Fibroblast of the aortic adventitia (primary cell): ENCODE measurements at regions not wholly inside any gene's neighbourhood (a gene's known extent, or its start where the extent isn't known, plus 50 kb on each side); places are given as distances from the start of the nearest gene placed in this dataset.

Source experiments
- DNase-seq: peaks from one replicate; pipeline ENCODE4 v3.0.0-alpha.2; 2010; ENCODE audit warnings: low read depth
- H3K4me3 ChIP-seq: 2 replicates; pipeline ENCODE4 v1.5.1; 2011; ENCODE audit warnings: low read depth, mild to moderate bottlenecking, control low read depth, low read length, moderate library complexity
- CTCF ChIP-seq: IDR thresholded peaks from 2 replicates; pipeline ENCODE4 v1.5.1; 2011; ENCODE audit warnings: mild to moderate bottlenecking, low read length, control low read depth, inconsistent platforms; ENCODE audit not compliant: insufficient read depth

DNA sequence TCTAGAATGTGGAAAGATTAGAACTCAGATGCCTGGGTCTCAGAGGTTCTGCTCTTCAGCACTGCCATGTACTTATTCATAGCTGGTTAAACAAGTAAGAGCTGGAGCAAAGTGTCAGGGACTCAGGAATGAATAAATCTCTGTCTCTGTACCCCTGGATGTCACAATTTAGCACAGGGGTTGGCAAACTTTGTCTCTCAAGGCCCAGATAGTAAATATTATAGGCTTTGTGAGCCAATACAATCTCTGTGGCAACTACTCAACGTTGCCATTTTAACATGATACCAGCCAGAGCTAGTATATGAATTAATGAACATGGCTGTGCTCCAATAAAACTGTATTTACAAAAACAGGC, 220.3 kb upstream of the MON1B start:
- H3K4me3 ChIP-seq: no peak overlapping the region
- TF ChIP-seq CTCF: no peak

GRCh38 chr16:76976101-76976500, 214.9 kb upstream of the MON1B start:
- DNase-seq: no peak
- no peak overlapping the region for H3K4me3 ChIP-seq
- no peak for TF ChIP-seq CTCF

More for the DNA sequence above, 220.3 kb upstream of the MON1B start:
- DNase-seq: no peak

GRCh38 chr16:76976756-76977155, 214.2 kb upstream of the MON1B start:
- TF ChIP-seq CTCF: no peak
- no peak for DNase-seq
- H3K4me3 ChIP-seq: no peak overlapping the region

DNA sequence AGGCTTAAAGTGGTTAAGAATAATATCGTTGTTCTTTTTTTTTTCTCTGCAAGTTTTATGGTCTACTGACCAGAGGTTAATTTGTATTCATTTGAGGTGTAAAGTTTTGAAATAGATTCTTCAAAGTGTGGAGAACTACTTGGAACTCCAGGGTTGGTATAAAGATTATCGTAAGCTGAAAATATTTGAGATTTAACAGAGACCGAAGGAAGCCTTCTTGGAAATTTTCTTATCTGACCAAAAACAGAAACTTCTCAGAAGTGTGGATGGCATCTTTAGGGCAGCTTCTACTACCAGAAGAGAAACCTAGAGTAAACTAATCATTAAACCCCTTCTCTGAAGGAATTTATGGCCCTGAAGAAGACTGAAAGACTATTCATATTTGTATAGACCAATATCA, 206.8 kb upstream of the MON1B start:
- DNase-seq: no peak
- TF ChIP-seq CTCF: no peak
- no peak overlapping the region for H3K4me3 ChIP-seq

DNA sequence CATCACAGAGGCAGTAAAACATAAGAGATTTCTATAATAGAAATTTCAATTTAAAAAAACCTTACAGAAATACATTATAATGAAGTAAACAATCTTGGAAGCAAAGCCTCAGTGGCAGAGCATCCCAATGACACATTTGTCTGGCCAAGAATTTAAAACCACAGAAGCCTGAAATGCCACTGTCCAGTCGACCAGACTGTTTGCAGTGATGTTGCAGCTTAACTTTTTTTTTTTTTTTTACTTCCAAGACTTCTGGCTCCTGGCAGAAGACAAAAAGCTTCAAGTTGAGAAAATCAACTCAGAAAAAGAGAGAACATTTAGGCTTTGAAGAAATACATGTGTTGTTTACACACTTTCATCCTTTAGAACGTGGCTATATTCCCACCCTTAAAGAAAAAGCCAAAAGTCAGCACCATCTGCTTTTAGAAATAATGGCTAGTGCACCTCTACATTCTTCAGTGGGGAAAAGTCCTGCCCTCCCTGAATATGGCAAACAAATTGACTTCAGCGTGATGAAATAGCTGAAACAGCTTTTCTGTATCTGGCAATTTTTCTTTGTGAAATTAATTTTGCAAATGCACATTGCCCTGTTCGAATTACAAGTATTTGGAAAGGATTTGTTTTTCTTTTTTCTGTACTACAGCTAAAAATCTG, 205.5 kb upstream of the MON1B start:
- no peak overlapping the region for H3K4me3 ChIP-seq
- no peak for TF ChIP-seq CTCF
- DNase-seq: no peak

GRCh38 chr16:76988526-76988925, 202.5 kb upstream of the MON1B start:
- no peak overlapping the region for H3K4me3 ChIP-seq
- DNase-seq: no peak
- no peak for TF ChIP-seq CTCF

- H3K4me3 ChIP-seq: no peak overlapping the region
- TF ChIP-seq CTCF: no peak
Measured at GRCh38 chr16:77002644-77003043, 188.3 kb upstream of the MON1B start.

More at GRCh38 chr16:77002644-77003043, 188.3 kb upstream of the MON1B start:
- DNase-seq: no peak
